Right ventricle myocardium inferior (tissue), 1 donor: ENCODE measurements at regions not wholly inside any gene's neighbourhood (a gene's known extent, or its start where the extent isn't known, plus 50 kb on each side); places are given as distances from the start of the nearest gene placed in this dataset.

ENCODE experiments used
- ATAC-seq: fragments of 200-7000 bp; cut with Tn5 transposase; one replicate; pipeline ENCODE4 v1.9.1; 2020; ENCODE audit warnings: mild to moderate bottlenecking, moderate library complexity
- DNase-seq: peaks from one replicate; pipeline ENCODE4 v3.0.0; 2021; ENCODE audit errors: missing footprints
- intact Hi-C: fragments of 100-400 bp; cut with DNase I; formaldehyde crosslinking; loops from one replicate; pipeline ENCODE4 v1.11.0; 2022
- donor health status: DM: no; HTN: yes; CAD: no; lungs with severe emphysema.

DNA sequence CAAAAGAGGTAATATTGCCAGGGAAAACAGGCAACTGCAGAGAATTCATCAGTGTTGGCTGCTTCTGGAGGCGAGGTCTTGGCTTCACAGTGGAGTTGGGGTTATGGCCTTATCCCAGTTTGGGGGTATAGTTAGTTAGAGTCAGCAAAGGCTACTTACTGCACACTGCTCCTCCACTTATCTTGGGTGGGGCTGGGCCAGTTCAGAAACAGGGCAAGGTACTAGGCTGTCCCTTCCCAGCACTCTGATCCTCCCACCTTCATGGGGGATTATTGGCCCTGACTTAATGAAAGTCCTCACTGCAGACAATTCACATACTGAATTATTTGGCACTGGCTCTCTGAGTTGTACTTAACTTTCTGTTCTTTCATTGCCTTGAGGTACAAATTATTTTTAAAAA, 189.6 kb downstream of the NRIP1 start:
- no peak for ATAC-seq

DNA sequence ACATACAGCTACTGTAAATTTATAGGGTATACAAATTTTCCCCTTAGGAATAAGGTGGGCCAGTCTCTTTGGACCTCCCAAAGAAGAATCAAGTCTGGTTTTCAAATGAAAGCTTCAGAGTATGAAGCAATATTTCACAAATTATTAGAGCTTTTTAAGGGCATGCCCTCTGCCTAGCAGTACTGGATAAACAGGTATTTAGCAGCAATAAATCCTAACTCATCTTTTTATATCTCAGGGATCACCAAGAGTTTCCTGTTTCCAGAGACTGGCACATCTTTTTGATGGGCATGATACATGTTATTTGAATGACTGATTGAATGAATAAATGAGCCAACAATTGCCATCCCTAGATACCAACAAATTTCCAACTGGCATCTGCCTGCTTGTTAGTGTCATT, 190.4 kb downstream of the NRIP1 start:
- intact Hi-C loops = no loop called here
- DNase-seq (no peak), ATAC-seq (no peak)

More for the DNA sequence above, 189.6 kb downstream of the NRIP1 start:
- intact Hi-C loops = loop anchor here (5.0 kb wide), 1 partner anchor 192 kb away; no protein-coding TSS in a partner anchor
- no peak for DNase-seq

DNA sequence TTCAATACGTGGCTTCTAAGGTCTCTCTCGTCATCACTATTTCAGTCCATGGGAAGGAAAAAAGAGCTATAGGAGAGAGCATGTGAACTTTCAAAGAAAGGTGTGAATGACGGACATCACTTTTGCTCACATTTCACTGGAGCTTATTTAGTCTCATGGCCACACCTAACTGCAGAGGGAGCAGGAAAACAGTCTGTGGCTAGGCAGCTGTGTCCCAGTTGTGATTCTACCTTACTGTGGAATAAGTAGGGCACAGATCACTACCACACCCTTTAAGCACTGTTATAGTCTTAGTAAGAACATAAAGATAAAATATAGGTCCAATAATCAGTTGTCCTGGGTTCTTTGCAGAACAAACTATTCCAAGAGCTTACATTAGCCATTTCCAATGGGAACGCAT, 192.9 kb downstream of the NRIP1 start:
- ATAC-seq = no peak
- DNase-seq = no peak
- intact Hi-C loops = no loop called here

DNA sequence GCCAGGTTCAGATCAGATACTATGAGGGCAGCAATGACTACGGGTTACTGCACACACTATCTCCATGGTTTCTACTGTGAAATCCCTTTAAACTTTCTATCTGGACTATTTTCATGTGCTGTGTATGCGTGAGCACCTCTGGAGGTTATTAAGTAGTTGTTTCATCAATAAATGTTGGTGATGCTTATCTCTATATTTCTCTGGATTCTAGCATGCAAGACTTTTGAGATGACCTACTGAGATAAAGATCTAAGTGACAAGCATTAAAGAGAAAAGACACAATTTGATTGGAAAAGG, 194.0 kb downstream of the NRIP1 start:
- DNase-seq (no peak), ATAC-seq (no peak)
- intact Hi-C loops = no loop called here

DNA sequence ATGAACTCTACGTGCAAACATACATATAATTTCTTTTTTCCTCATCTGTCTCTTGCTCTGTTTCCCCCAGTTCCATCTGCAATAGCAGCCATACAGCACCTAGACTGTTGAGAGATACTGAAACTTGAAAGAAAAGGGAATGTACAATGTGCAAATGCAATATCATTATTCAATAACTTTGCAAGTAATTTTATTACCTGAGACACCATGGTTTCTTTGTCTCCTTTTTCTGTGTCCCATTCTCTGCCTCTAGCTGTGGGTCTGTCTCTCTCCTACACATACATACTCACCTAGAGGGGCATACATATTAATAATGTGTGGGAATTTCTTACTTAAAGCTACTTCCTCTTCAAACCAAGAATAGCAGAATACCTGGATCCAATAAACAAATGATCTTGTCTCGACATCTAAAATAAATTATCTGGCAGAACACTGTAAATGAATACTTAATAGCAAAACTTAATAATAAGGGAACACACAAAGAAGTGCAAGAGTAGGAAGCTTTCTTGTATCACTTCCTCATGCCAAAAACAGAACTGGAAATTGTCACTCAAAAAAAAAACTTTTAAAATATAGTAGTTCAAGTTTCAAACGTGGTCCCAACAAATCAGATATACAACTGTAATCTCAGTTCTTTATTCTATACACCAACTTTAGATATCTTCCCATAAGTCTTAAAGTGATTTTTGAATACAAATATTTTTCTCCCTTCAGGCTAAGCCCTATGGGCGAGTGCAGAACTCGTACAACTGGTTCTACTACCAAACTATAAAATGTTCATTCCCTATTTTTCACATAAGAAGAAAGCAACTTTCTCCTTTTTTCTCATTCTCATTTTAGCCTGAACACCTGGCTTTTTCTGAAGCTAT, 194.6 kb downstream of the NRIP1 start:
- ATAC-seq = no peak
- no peak for DNase-seq
- intact Hi-C loops = loop anchor here (10.0 kb wide), 1 partner anchor 615 kb away; no protein-coding TSS in a partner anchor

DNA sequence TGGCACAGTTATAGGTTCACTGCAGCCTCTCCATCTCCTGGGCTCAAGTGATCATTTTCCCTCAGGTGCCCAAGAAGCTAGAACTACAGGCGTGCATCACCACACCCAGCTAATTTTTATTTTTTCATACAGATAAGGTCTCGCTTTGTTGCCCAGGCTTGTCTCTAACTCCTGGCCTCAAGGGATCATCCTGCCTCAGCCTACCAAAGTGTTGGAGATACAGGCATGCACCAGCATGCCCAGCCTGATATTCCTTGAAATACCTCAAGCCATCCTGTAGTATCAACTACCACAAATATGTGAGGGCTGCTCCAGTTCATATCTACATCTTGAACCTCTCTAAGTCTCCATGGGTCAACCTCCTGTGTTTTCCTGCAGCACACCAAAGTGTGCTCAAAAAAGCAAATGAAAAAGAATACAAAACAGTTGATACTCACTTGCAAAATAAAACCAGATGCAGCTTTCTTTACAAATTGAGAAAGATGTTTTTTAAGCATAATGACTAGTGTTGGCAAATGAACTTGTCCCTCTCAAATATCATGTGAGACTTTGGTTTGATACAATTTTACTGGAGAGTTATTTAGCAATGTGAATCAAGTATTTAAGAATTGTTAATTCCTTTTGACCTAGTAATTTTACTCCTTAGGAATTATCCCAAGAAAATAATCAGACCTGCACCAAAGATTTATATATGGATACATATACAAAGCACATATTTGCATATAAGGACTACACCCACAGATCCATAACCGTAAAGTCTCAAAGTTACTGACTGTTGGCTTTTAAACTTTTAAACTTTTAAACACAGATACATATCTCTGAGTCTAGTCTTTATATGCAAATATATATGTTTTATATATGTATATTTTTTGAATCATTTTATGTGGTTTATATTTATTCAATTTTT, 197.7 kb downstream of the NRIP1 start:
- intact Hi-C loops = loop anchor here (10.0 kb wide), 1 partner anchor 612 kb away; no protein-coding TSS in a partner anchor
- no peak for DNase-seq
- no peak for ATAC-seq

DNA sequence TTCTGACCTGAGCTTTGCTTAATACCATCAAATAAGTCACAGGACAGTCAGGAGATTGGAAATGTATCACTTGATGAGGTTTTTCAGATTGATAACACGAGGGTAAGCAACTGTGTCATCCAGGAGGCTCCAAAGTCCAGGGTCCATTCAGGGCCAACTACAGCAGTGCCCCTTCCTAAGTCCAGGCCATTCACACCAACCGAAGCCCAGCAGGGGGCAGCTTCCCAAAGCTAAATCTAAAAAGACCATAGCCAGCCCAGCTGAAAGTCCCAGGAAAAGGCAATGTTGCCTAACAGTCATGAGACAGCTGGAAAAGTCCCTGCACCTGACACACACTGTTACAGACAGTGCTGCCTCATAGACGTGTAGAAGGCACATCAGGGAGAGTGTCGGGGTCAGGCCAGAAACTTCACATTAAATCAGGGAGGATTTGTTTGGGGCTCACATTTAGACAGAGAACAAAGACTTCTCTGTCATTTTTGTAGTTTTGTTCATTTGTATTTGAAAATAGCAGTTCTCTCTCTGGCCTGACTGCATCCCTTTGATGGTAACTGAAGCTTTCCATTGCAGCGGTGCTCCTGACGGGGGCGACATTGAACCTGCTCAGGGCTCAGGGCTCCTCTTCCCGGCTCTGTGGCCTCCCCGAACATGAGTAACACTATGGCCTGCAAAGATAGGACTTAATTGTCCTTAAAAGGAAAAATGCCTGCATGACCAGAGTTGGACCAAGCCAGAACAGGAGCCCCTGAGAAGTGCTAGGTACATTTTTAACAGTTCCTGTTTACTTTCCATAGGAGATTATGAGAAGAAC, 200.4 kb downstream of the NRIP1 start:
- ATAC-seq (peak; percentile 85), DNase-seq (peak; percentile 73)
- intact Hi-C loops = loop anchor here (1.0 to 10.0 kb wide), 3 partner anchors 610 to 728 kb away; no protein-coding TSS in a partner anchor

DNA sequence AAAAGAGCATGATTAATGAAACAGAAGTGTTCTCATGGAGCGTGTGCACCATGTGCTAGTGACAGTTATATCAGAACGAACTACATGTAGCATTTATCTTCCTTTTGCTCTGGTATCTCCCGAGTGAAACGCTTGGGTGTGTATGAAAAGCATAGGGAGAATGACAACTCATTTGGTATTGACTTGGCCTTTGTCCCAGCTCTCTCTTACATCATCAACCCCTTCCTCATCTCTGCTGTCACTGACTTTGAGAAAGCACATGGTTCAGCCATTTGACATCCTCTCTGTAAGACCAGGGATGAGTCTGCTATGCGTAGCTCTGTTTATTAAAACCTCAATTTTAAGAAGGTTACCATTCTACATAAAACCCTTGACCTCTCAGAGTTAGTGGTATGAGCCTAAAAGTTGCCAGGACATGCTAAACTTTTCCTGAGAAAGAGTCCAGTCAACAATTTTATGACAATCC, 201.0 kb downstream of the NRIP1 start:
- intact Hi-C loops = loop anchor here (1.0 to 10.0 kb wide), 3 partner anchors 609 to 729 kb away; no protein-coding TSS in a partner anchor
- ATAC-seq (no peak), DNase-seq (no peak)

DNA sequence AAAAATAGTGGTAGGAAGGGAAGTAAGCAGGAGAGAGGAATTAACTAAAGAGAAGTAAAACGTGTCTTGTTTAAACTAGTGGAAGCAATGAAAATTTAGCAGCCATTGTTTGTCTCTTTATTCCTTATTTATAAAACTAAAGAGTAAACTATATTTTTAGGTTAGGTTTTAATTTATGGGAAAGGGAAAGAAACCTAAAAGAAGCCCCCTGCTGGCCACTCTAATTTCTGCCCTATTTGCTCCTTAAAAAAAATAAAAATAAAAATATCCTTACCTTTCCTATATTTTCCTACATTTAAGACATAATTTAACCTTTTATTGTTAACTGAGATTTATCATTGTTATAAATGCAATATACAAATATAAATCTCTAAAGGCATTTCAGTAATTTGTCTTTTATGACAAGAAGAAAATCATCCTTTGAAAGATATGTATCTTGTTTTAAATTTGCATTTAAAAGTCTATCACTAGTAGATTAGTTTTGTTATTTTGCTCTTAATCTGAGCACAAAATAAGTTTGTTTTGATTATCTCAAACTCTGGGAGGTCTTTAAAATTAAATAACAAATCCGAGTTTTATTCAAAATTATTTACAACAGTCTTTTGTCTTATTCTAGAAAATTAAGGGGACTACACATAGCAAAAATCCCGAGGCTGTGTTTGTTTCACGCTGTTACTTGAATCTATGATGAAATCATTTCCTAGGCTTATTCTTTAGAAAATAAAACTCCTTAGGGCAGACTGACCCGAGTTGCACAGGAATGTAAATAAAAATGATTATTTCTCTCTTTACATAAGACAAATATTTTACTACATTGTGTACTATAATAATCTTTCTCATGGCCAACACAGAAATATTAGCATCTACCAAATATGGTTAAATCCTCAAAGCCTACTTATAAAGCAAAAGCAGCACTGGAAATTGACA, 201.7 kb downstream of the NRIP1 start:
- ATAC-seq (no peak), DNase-seq (no peak)
- intact Hi-C loops = loop anchor here (5.0 to 10.0 kb wide), 2 partner anchors 608 to 729 kb away; no protein-coding TSS in a partner anchor

DNA sequence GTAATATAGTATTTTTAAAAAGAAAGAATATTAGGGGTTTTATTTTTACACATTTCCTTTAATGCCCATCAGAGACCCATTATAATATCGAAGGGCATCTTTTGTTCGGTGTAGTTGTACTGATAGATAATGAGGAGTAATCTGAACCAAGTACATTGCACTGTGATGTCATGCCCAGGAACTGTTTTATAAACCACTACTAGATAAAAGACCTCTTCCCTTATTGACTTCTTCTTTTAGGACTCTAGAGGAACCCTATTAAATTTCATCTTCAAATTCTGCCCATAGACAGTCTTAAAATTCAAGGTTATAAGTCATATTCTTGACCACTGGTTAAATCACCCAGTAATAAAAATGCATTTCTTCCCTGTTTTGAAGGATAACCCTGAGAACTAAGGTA, 206.5 kb downstream of the NRIP1 start:
- no peak for DNase-seq
- intact Hi-C loops = no loop called here
- no peak for ATAC-seq

DNA sequence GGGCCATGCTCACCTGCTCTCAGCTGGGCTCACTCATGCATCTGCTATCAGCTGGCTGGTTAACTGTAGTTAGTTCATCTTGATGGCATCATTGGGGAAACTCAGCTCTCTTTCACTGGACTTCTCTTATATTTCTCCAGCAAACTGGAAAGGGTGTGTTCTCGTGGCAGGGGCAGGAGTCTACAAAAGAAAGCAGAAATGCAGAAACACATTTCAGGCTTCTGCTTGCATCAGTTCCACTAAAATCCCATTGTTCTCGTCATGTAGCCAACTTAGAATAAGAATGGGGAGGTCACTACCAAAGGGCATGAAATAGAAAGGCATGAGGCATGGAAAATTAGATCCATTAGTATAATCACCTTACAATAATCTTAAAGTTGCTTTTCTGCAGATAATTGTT, 207.3 kb downstream of the NRIP1 start:
- intact Hi-C loops = no loop called here
- DNase-seq (no peak), ATAC-seq (no peak)

DNA sequence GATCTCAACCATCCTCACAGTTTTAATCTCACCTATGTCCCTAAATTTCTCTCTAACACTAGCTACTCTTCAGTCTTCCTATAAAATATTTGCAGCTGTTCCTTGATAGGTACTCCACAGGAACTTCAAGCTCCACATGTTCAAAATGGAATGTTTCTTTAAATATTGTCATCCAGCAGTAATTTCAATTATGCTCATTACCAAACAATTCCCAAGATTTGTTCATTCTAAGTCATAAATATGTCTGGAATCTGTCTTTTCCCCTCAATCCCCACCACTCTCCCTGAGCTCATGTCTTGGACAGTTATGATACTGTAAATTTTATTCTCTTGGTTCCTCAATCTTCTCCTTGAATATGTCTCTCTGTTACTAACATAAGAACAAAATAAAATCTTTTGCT, 214.4 kb downstream of the NRIP1 start:
- ATAC-seq (no peak), DNase-seq (no peak)
- intact Hi-C loops = no loop called here

DNA sequence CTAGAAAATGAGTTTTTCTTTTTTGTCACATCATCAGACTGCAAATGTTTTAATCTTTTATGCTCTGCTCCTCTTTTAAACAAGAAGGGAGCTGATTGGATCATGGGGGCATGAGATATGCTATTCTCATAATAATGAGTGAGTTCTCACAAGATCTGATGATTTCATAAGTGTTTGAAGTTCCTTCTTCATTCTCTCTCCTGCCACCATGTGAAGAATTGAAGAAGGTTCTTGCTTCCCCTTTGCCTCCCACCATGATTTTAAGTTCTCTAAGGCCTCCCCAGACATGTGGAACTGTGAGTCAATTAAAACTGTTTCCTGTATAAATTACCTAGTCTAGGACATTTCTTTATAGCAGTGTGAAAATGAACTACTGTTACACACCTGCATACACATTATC, 218.2 kb downstream of the NRIP1 start:
- ATAC-seq = no peak
- intact Hi-C loops = no loop called here
- no peak for DNase-seq

DNA sequence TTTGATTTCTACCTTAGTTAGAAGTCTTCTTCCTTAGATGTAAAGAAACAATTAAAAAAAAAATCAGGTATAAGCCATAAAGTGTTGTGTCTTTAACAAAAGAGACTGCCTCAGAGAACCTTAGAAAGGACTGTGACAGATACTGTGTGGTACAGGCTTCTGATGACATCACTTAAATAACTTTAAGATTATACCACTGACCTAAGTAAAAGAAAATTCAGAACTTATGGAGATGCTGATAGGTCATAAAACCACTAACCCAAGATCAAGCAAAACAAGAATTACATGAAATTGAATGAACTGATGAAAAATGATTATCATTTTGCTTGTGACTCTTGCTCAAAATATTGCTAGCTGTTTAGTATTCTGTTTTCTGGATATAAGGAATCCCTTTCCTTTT, 220.8 kb downstream of the NRIP1 start:
- intact Hi-C loops = no loop called here
- DNase-seq (no peak), ATAC-seq (no peak)

DNA sequence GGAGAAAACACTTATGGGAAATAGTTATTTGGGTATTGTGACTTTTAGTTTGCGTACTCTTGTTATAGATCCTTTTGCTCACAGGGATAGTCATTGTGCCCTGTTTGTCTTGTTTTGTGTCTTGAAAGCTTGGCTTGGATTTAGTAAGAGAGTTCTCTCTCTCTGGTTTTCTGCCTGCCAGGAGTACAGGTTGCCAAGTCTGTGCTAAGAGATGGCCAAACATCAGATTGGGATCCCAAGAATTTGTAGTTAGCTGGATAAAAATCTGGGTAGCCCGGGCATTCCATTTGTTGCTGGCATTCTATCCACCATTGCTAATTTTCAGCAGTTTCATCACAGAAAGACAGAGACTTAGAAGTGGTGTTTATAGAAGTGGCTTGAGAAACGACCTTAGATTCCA, 222.2 kb downstream of the NRIP1 start:
- no peak for DNase-seq
- ATAC-seq = no peak
- intact Hi-C loops = no loop called here

DNA sequence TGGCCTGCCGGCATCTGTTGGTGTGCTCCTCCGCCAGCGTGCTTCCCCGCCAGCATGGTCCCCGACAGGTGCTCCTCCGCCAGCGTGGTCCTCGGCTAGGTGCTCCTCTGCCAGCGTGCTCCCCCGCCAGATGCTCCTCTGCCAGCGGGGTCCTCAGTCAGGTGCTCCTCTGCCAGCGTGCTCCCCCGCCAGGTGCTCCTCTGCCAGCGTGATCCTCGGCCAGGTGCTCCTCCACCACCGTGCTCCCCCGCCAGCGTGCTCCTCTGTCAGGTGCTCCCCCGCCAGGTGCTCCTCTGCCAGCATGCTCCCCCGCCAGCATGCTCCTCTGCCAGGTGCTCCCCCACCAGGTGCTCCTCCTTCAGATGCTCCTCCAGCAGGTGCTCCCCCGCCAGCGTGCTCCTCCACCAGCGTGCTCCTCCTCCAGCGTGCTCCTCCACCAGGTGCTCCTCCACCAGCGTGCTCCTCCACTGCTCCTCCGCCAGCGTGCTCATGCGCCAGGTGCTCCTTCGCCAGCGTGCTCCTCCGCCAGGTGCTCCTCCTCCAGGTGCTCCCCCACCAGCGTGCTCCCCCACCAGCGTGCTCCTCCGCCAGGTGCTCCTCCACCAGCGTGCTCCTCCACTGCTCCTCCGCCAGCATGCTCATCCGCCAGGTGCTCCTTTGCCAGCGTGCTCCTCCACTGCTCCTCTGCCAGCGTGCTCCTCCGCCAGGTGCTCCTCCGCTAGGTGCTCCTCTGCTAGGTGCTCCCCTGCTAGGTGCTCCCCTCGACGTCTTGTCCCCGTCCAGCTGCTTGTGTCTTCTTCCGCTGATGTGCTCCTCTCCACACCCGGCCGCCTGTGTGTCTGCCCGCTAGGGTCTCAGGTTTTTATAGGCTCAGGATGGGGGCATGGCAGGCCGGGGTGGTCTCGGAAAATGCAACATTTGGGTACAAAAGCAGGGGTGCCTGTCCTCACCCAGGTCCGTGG, 223.0 kb downstream of the NRIP1 start:
- no peak for ATAC-seq
- intact Hi-C loops = no loop called here
- DNase-seq = no peak

DNA sequence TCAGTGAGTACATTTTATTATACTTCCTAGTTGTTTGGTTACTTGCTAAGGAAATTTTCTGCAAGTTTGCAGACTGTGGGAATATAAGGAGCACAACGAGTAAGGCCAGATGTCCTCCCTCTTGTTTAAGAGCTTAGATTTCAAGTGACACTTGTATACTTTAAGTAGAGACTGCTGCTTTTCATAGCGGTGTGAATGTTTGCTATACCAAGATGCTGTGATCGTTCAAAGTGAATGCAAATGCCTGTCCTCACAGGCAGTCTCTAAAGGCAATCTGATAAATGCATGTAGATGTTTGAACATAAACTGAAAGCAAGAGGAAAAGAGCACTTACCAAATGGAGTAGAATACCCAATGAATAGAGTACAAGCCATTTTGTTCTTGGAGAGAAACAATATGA, 226.4 kb downstream of the NRIP1 start:
- no peak for DNase-seq
- ATAC-seq = no peak
- intact Hi-C loops = no loop called here
